ENCODE measurements at regions not wholly inside any gene's neighbourhood (a gene's known extent, or its start where the extent isn't known, plus 50 kb on each side); places are given as distances from the start of the nearest gene placed in this dataset.

DNA sequence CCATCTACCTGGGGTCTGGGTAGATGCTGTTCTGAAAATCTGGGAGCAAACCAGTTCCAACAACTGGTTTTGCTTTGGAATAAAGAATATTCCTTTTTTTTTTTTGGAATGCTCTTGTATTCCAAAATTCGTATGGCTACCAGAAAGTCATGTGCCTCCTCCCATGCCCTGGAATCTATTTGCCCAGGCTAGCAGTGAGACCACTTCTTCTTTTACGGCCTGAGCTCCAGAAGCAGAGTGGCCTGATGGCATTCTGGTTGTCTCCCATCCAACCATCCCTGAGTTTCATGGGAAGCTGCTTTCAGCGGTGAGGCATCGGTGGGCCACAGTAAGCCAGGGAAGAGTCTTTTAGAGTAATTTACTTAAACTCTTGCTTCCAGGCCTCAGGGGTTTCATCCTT, 113.4 kb upstream of the RAB4A start (continued):
- TF ChIP-seq, protein P1, sequence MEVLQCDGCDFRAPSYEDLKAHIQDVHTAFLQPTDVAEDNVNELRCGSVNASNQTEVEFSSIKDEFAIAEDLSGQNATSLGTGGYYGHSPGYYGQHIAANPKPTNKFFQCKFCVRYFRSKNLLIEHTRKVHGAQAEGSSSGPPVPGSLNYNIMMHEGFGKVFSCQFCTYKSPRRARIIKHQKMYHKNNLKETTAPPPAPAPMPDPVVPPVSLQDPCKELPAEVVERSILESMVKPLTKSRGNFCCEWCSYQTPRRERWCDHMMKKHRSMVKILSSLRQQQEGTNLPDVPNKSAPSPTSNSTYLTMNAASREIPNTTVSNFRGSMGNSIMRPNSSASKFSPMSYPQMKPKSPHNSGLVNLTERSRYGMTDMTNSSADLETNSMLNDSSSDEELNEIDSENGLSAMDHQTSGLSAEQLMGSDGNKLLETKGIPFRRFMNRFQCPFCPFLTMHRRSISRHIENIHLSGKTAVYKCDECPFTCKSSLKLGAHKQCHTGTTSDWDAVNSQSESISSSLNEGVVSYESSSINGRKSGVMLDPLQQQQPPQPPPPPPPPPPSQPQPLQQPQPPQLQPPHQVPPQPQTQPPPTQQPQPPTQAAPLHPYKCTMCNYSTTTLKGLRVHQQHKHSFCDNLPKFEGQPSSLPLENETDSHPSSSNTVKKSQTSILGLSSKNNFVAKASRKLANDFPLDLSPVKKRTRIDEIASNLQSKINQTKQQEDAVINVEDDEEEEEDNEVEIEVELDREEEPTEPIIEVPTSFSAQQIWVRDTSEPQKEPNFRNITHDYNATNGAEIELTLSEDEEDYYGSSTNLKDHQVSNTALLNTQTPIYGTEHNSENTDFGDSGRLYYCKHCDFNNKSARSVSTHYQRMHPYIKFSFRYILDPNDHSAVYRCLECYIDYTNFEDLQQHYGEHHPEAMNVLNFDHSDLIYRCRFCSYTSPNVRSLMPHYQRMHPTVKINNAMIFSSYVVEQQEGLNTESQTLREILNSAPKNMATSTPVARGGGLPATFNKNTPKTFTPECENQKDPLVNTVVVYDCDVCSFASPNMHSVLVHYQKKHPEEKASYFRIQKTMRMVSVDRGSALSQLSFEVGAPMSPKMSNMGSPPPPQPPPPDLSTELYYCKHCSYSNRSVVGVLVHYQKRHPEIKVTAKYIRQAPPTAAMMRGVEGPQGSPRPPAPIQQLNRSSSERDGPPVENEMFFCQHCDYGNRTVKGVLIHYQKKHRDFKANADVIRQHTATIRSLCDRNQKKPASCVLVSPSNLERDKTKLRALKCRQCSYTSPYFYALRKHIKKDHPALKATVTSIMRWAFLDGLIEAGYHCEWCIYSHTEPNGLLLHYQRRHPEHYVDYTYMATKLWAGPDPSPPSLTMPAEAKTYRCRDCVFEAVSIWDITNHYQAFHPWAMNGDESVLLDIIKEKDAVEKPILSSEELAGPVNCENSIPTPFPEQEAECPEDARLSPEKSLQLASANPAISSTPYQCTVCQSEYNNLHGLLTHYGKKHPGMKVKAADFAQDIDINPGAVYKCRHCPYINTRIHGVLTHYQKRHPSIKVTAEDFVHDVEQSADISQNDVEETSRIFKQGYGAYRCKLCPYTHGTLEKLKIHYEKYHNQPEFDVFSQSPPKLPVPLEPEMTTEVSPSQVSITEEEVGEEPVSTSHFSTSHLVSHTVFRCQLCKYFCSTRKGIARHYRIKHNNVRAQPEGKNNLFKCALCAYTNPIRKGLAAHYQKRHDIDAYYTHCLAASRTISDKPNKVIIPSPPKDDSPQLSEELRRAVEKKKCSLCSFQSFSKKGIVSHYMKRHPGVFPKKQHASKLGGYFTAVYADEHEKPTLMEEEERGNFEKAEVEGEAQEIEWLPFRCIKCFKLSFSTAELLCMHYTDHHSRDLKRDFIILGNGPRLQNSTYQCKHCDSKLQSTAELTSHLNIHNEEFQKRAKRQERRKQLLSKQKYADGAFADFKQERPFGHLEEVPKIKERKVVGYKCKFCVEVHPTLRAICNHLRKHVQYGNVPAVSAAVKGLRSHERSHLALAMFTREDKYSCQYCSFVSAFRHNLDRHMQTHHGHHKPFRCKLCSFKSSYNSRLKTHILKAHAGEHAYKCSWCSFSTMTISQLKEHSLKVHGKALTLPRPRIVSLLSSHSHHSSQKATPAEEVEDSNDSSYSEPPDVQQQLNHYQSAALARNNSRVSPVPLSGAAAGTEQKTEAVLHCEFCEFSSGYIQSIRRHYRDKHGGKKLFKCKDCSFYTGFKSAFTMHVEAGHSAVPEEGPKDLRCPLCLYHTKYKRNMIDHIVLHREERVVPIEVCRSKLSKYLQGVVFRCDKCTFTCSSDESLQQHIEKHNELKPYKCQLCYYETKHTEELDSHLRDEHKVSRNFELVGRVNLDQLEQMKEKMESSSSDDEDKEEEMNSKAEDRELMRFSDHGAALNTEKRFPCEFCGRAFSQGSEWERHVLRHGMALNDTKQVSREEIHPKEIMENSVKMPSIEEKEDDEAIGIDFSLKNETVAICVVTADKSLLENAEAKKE (CRISPR knock-in tag; IDR thresholded peaks at IDR 0.05) = no peak
- TF ChIP-seq NANOG (IDR thresholded peaks at IDR 0.05; ENCODE audit: borderline replicate concordance) (no peak), POLR2AphosphoS5 (IDR thresholded peaks at IDR 0.05; ENCODE audit: low read depth) (no peak), STAT1 (IDR thresholded peaks at IDR 0.05; ENCODE audit: unreplicated experiment) (no peak)
- TF ChIP-seq, protein P2, sequence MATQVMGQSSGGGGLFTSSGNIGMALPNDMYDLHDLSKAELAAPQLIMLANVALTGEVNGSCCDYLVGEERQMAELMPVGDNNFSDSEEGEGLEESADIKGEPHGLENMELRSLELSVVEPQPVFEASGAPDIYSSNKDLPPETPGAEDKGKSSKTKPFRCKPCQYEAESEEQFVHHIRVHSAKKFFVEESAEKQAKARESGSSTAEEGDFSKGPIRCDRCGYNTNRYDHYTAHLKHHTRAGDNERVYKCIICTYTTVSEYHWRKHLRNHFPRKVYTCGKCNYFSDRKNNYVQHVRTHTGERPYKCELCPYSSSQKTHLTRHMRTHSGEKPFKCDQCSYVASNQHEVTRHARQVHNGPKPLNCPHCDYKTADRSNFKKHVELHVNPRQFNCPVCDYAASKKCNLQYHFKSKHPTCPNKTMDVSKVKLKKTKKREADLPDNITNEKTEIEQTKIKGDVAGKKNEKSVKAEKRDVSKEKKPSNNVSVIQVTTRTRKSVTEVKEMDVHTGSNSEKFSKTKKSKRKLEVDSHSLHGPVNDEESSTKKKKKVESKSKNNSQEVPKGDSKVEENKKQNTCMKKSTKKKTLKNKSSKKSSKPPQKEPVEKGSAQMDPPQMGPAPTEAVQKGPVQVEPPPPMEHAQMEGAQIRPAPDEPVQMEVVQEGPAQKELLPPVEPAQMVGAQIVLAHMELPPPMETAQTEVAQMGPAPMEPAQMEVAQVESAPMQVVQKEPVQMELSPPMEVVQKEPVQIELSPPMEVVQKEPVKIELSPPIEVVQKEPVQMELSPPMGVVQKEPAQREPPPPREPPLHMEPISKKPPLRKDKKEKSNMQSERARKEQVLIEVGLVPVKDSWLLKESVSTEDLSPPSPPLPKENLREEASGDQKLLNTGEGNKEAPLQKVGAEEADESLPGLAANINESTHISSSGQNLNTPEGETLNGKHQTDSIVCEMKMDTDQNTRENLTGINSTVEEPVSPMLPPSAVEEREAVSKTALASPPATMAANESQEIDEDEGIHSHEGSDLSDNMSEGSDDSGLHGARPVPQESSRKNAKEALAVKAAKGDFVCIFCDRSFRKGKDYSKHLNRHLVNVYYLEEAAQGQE (IDR thresholded peaks at IDR 0.05; ENCODE audit: unreplicated experiment) = no peak
- TF ChIP-seq, protein P3, sequence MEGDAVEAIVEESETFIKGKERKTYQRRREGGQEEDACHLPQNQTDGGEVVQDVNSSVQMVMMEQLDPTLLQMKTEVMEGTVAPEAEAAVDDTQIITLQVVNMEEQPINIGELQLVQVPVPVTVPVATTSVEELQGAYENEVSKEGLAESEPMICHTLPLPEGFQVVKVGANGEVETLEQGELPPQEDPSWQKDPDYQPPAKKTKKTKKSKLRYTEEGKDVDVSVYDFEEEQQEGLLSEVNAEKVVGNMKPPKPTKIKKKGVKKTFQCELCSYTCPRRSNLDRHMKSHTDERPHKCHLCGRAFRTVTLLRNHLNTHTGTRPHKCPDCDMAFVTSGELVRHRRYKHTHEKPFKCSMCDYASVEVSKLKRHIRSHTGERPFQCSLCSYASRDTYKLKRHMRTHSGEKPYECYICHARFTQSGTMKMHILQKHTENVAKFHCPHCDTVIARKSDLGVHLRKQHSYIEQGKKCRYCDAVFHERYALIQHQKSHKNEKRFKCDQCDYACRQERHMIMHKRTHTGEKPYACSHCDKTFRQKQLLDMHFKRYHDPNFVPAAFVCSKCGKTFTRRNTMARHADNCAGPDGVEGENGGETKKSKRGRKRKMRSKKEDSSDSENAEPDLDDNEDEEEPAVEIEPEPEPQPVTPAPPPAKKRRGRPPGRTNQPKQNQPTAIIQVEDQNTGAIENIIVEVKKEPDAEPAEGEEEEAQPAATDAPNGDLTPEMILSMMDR (conservative IDR thresholded peaks at IDR 0.05; ENCODE audit: low read depth in 2 of 2) = no peak

Measured in GM23338 (cell line).